OCI-LY1 (cell line): ENCODE measurements at regions not wholly inside any gene's neighbourhood (a gene's known extent, or its start where the extent isn't known, plus 50 kb on each side); places are given as distances from the start of the nearest gene placed in this dataset.

Source experiments
- CTCF ChIP-seq: fragments of 200-600 bp; sonication (generic), shearing (Covaris generic); IDR thresholded peaks from 2 replicates; pipeline ENCODE4 v1.5.1; 2017; ENCODE audit warnings: mild to moderate bottlenecking, antibody characterized with exemption, low read length, moderate library complexity, mixed read lengths
- EZH2 ChIP-seq: fragments of 200-600 bp; sonication (generic), shearing (Covaris generic); IDR thresholded peaks from 2 replicates; pipeline ENCODE4 v1.8.0; 2017; ENCODE audit warnings: borderline replicate concordance, mixed run types, mild to moderate bottlenecking, antibody characterized with exemption, low read length, moderate library complexity, mixed read lengths

GRCh38 chr3:34405159-34405558, 606.7 kb downstream of the PDCD6IP start:
- TF ChIP-seq CTCF (no peak), EZH2 (no peak)
